ENCODE measurements at regions not wholly inside any gene's neighbourhood (a gene's known extent, or its start where the extent isn't known, plus 50 kb on each side); places are given as distances from the start of the nearest gene placed in this dataset.

- no peak for DNase-seq (ENCODE audit: low read depth, low spot score)
- no peak overlapping the region for H3K4me3 ChIP-seq (ENCODE audit: low read depth, low read length)
- in situ Hi-C loops (cut with HindIII; ENCODE audit: low sequenced_read_pairs) = no loop called here
- TF ChIP-seq, protein P1, sequence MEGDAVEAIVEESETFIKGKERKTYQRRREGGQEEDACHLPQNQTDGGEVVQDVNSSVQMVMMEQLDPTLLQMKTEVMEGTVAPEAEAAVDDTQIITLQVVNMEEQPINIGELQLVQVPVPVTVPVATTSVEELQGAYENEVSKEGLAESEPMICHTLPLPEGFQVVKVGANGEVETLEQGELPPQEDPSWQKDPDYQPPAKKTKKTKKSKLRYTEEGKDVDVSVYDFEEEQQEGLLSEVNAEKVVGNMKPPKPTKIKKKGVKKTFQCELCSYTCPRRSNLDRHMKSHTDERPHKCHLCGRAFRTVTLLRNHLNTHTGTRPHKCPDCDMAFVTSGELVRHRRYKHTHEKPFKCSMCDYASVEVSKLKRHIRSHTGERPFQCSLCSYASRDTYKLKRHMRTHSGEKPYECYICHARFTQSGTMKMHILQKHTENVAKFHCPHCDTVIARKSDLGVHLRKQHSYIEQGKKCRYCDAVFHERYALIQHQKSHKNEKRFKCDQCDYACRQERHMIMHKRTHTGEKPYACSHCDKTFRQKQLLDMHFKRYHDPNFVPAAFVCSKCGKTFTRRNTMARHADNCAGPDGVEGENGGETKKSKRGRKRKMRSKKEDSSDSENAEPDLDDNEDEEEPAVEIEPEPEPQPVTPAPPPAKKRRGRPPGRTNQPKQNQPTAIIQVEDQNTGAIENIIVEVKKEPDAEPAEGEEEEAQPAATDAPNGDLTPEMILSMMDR (IDR thresholded peaks at IDR 0.05; ENCODE audit: low read depth, low read length) = no peak
Observed at GRCh38 chr3:159332535-159333099, 530.8 kb downstream of the MFSD1 start.

- TF ChIP-seq, protein P1 (IDR thresholded peaks at IDR 0.05; ENCODE audit: low read depth, low read length) = no peak
- in situ Hi-C loops (cut with HindIII; ENCODE audit: low sequenced_read_pairs) = no loop called here
- no peak overlapping the region for H3K4me3 ChIP-seq (ENCODE audit: low read depth, low read length)
- DNase-seq (ENCODE audit: low read depth, low spot score) = no peak
Observed at GRCh38 chr3:159339131-159339530, 537.3 kb downstream of the MFSD1 start.

DNA sequence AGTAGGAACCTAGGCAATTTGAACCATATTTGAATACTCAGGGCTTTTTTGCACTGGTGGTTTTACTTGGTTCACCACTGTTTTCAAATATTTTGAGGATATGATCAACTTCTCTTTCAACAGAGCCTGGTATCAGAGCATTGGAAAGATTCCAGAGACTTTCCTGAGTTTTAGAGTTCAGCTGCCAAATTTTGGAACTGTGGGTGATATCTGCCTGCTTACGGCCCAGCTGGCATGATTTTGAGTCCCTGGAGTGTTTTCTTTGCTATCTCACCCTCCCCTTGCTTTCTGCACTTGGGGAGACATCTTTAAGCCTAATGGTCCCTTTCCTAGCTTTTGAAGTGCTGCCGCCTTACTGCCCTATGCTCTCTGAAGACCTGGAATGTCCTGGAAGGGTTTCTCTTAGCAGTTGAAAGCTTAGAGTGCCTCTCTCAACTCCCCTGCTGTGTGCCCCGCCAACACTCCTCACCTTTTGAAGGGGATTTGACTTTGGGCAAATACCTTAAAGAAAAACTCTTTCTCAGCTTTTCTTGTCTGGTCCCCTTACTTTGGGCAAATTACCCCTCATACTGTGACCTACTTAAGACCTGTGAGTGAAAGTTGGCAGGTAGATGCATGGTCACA lies 539.1 kb downstream of the MFSD1 start:
- DNase-seq (ENCODE audit: low read depth, low spot score) = no peak
- TF ChIP-seq, protein P1 (IDR thresholded peaks at IDR 0.05; ENCODE audit: low read depth, low read length) = no peak
- in situ Hi-C loops (cut with HindIII; ENCODE audit: low sequenced_read_pairs) = no loop called here
- no peak overlapping the region for H3K4me3 ChIP-seq (ENCODE audit: low read depth, low read length)

GRCh38 chr3:159346271-159346903 lies 544.5 kb downstream of the MFSD1 start:
- in situ Hi-C loops (cut with HindIII; ENCODE audit: low sequenced_read_pairs) = no loop called here
- no peak for DNase-seq (ENCODE audit: low read depth, low spot score)
- H3K4me3 ChIP-seq (ENCODE audit: low read depth, low read length) = no peak overlapping the region
- TF ChIP-seq, protein P1 (IDR thresholded peaks at IDR 0.05; ENCODE audit: low read depth, low read length) = no peak

- no peak overlapping the region for H3K4me3 ChIP-seq (ENCODE audit: low read depth, low read length)
- TF ChIP-seq, protein P1 (IDR thresholded peaks at IDR 0.05; ENCODE audit: low read depth, low read length) = no peak
- DNase-seq (ENCODE audit: low read depth, low spot score) = no peak
- in situ Hi-C loops (cut with HindIII; ENCODE audit: low sequenced_read_pairs) = no loop called here
Observed at GRCh38 chr3:159348431-159348830, 546.6 kb downstream of the MFSD1 start.

GRCh38 chr3:159356606-159357005 lies 554.8 kb downstream of the MFSD1 start:
- TF ChIP-seq, protein P1 (IDR thresholded peaks at IDR 0.05; ENCODE audit: low read depth, low read length) = no peak
- in situ Hi-C loops (cut with HindIII; ENCODE audit: low sequenced_read_pairs) = no loop called here
- no peak for DNase-seq (ENCODE audit: low read depth, low spot score)
- H3K4me3 ChIP-seq (ENCODE audit: low read depth, low read length) = no peak overlapping the region
